NCI-H1105 (cell line): ENCODE measurements at regions not wholly inside any gene's neighbourhood (a gene's known extent, or its start where the extent isn't known, plus 50 kb on each side); places are given as distances from the start of the nearest gene placed in this dataset.

Experiments
- DNase-seq: peaks from one replicate; lab custom pipeline; 2025; lab: John Stamatoyannopoulos, UW

- DNase-seq = no peak
Observed at GRCh38 chr10:117638200-117638599, 95.7 kb downstream of the EMX2 start.

- no peak for DNase-seq
Observed at GRCh38 chr10:117638664-117639200, 96.2 kb downstream of the EMX2 start.

GRCh38 chr10:117640406-117640805, 97.9 kb downstream of the EMX2 start:
- no peak for DNase-seq

GRCh38 chr10:117646718-117647117, 104.2 kb downstream of the EMX2 start:
- no peak for DNase-seq

GRCh38 chr10:117647306-117647705, 104.8 kb downstream of the EMX2 start:
- no peak for DNase-seq

GRCh38 chr10:117651121-117651520, 108.6 kb downstream of the EMX2 start:
- no peak for DNase-seq

- no peak for DNase-seq
Observed at GRCh38 chr10:117652228-117653169, 110.0 kb downstream of the EMX2 start.

GRCh38 chr10:117653170-117653515, 110.6 kb downstream of the EMX2 start:
- no peak for DNase-seq

- no peak for DNase-seq
Observed at GRCh38 chr10:117654105-117654504, 111.6 kb downstream of the EMX2 start.

GRCh38 chr10:117656385-117657367, 114.1 kb downstream of the EMX2 start:
- DNase-seq = no peak

GRCh38 chr10:117661316-117661715, 118.8 kb downstream of the EMX2 start:
- DNase-seq = no peak

GRCh38 chr10:117662126-117662525, 119.6 kb downstream of the EMX2 start:
- no peak for DNase-seq

GRCh38 chr10:117662751-117663540, 120.4 kb downstream of the EMX2 start:
- DNase-seq = no peak

GRCh38 chr10:117663750-117664149, 121.2 kb downstream of the EMX2 start:
- no peak for DNase-seq

GRCh38 chr10:117664288-117664687, 121.7 kb downstream of the EMX2 start:
- DNase-seq = no peak

- no peak for DNase-seq
Observed at GRCh38 chr10:117666166-117666565, 123.6 kb downstream of the EMX2 start.

- DNase-seq = no peak
Observed at GRCh38 chr10:117666965-117667364, 124.4 kb downstream of the EMX2 start.

- no peak for DNase-seq
Observed at GRCh38 chr10:117667831-117668230, 125.3 kb downstream of the EMX2 start.

- no peak for DNase-seq
Observed at GRCh38 chr10:117668327-117669008, 125.9 kb downstream of the EMX2 start.

GRCh38 chr10:117669122-117669521, 126.6 kb downstream of the EMX2 start:
- DNase-seq = no peak
